Right lobe of liver (tissue), 6 donors: ENCODE measurements at regions not wholly inside any gene's neighbourhood (a gene's known extent, or its start where the extent isn't known, plus 50 kb on each side); places are given as distances from the start of the nearest gene placed in this dataset.
"Not testable (repeated sequence)": the region's sequence is repeated elsewhere in the genome, so short reads cannot be mapped to it uniquely, and the experiment has no call there.

Source experiments
- ATAC-seq, 4 donors: fragments of 200-7000 bp; cut with Tn5 transposase; one replicate each; pipeline ENCODE4 v1.9.1; 2020; ENCODE audit warnings: mild to moderate bottlenecking in 4 of 4, moderate library complexity in 4 of 4
- DNase-seq, 3 donors: peaks; one replicate each; pipeline ENCODE4 v3.0.0-alpha.2; 2020
- H3K27ac ChIP-seq, 3 donors: fragments of 200-600 bp; one replicate each; pipeline ENCODE4 v1.8.0; 2022
- H3K27me3 ChIP-seq, 2 donors: fragments of 200-600 bp; one replicate each; pipeline ENCODE4 v1.8.0; 2022
- H3K36me3 ChIP-seq, 4 donors: fragments of 200-600 bp; sonication (generic) in 1 of 4; one replicate each; pipeline versions ENCODE4 v1.5.1 to v1.8.0; 2017 to 2022; ENCODE audit warnings: control low read depth in 1 of 4
- H3K4me1 ChIP-seq, 4 donors: fragments of 200-600 bp; sonication (generic) in 1 of 4; one replicate each; pipeline versions ENCODE4 v1.5.1 to v1.8.0; 2017 to 2022; ENCODE audit warnings: control low read depth in 1 of 4
- H3K4me3 ChIP-seq, 3 donors: fragments of 200-600 bp; one replicate each; pipeline ENCODE4 v1.8.0; 2022
- H3K9me3 ChIP-seq, 4 donors: fragments of 200-600 bp; sonication (generic) in 1 of 4; one replicate each; pipeline versions ENCODE4 v1.5.1 to v1.8.0; 2017 to 2022; ENCODE audit warnings: control low read depth in 1 of 4
- POLR2A ChIP-seq: fragments of 450-650 bp; IDR thresholded peaks from one replicate; pipeline ENCODE4 v1.6.1; 2017; ENCODE audit warnings: antibody characterized with exemption, mild to moderate bottlenecking
- WGBS: methylation state at CpG from one replicate; pipeline ENCODE4 v1.1.6; 2018; ENCODE audit warnings: low coverage, low lambda C conversion rate; ENCODE audit not compliant: insufficient coverage; ENCODE audit errors: missing lambda C conversion rate; 5-methylcytosine and 5-hydroxymethylcytosine counted together
- intact Hi-C, 2 donors: fragments of 100-400 bp; cut with DNase I; formaldehyde crosslinking; loops; one replicate each; pipeline versions ENCODE4 v1.11.2 to v1.14.1; 2022
- TF ChIP-seq, protein P1 (sequence below), 4 donors: fragments of 200-600 bp in 3 of 4; fragments of 450-650 bp in 1 of 4; IDR thresholded peaks; one replicate each; pipeline versions ENCODE4 v1.5.1 to v1.8.0; 2016 to 2022; ENCODE audit warnings: antibody characterized with exemption in 4 of 4, mild to moderate bottlenecking in 2 of 4
- donor health status: DM: no; HTN: yes; CAD: no.
- donor health status: DM: no; HTN: no; CAD: no.
- donor health status: DM: no; HTN: no; CAD: no.
- donor health status: DM: no; HTN: yes; CAD: no.
- donor health status: DM: no; HTN: yes; CAD: no.

DNA sequence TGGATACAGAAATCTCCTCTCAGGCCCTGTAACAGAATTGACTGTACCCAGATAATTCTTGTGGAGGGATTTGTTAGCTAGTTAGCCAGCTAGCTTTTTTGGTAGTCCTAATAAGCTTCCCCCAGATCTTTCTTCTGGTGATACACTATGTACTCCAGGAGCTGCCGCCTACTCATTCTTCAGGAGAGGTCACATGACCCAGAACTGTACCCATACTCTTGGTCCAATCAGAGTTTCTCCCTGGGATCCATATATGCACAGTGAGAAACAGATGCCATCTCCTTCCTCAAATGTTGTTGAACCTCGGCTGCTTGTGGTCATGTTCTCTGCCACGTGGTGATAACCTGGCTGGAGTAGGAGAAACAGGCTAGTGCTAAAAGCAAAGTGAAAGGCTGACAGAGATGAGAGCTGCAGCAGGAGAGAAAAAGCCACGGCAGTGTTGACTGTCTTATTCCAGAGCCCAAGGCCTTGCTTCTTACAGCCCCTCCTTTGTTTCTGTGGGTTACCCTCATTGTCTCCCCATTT is 123.0 kb upstream of the RFX3 start:
- no peak overlapping the region for H3K4me3 ChIP-seq
- no peak for DNase-seq
- intact Hi-C loops: no loop called here
- no peaks in the 10 kb centered on the region for H3K4me1 ChIP-seq
- no peak for TF ChIP-seq POLR2A
- TF ChIP-seq, protein P1, sequence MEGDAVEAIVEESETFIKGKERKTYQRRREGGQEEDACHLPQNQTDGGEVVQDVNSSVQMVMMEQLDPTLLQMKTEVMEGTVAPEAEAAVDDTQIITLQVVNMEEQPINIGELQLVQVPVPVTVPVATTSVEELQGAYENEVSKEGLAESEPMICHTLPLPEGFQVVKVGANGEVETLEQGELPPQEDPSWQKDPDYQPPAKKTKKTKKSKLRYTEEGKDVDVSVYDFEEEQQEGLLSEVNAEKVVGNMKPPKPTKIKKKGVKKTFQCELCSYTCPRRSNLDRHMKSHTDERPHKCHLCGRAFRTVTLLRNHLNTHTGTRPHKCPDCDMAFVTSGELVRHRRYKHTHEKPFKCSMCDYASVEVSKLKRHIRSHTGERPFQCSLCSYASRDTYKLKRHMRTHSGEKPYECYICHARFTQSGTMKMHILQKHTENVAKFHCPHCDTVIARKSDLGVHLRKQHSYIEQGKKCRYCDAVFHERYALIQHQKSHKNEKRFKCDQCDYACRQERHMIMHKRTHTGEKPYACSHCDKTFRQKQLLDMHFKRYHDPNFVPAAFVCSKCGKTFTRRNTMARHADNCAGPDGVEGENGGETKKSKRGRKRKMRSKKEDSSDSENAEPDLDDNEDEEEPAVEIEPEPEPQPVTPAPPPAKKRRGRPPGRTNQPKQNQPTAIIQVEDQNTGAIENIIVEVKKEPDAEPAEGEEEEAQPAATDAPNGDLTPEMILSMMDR (IDR thresholded peaks at IDR 0.05): no peak
- H3K27ac ChIP-seq: no peak overlapping the region
- H3K36me3 ChIP-seq: no peaks in the 10 kb centered on the region
- 80% methylated on average over 4 of the region's 4 CpGs for WGBS
- ATAC-seq: no peak
- H3K27me3 ChIP-seq: no peaks in the 10 kb centered on the region
- H3K9me3 ChIP-seq: no peaks in the 10 kb centered on the region

DNA sequence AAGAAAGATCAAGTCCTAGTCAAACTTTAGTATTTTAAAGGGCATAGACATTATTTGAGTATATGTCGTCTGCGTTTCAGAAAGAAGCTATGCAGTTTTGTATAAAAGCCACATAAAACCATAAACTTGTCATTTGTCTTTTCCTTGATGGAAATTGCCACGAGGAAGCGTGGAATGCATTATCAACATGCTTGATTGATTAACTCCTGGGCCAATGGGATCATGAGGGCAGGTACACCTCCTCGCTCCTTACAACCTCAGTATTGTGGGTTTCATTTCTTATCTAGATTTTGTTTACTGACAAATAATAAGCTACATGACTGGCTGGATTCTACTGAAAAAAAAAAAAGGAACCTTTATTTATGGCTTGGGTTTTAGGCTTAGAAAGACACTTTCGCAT is 122.5 kb upstream of the RFX3 start:
- Histone ChIP-seq H3K4me1 (no peaks in the 10 kb centered on the region), H3K27ac (no peak overlapping the region), H3K9me3 (no peaks in the 10 kb centered on the region), H3K4me3 (no peak overlapping the region), H3K36me3 (no peaks in the 10 kb centered on the region), H3K27me3 (no peaks in the 10 kb centered on the region)
- ATAC-seq (no peak), DNase-seq (no peak)
- intact Hi-C loops: no loop called here
- 85% methylated on average over 6 of the region's 6 CpGs for WGBS
- TF ChIP-seq, protein P1 (IDR thresholded peaks at IDR 0.05): no peak
- no peak for TF ChIP-seq POLR2A

DNA sequence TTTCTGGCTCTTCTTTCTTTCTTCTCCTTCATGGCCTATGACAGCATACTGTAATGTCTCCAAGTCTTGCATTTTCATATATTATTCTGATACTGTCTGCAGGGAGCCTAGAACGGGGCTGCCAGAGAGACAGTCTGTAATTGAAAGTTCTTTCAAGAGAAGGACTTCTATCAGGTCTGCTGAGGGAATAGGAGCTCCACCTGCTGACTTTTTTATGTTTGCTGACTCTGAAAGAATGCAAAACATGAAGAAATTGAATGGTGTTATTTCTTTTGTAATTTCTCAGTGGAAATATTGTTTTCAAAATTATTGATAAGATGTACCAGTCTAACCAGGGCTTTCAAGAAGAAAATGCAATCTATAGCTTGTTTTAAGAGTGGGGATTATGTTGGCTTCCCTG is 121.9 kb upstream of the RFX3 start:
- TF ChIP-seq, protein P1 (IDR thresholded peaks at IDR 0.05): no peak
- TF ChIP-seq POLR2A: no peak
- ATAC-seq (no peak), DNase-seq (no peak)
- no peaks in the 10 kb centered on the region for H3K4me1 ChIP-seq
- intact Hi-C loops: no loop called here
- no peak overlapping the region for H3K27ac ChIP-seq
- H3K9me3 ChIP-seq: no peaks in the 10 kb centered on the region
- no peak overlapping the region for H3K4me3 ChIP-seq
- H3K36me3 ChIP-seq: no peaks in the 10 kb centered on the region
- 67% methylated on average over 1 of the region's 1 CpG for WGBS
- H3K27me3 ChIP-seq: no peaks in the 10 kb centered on the region

DNA sequence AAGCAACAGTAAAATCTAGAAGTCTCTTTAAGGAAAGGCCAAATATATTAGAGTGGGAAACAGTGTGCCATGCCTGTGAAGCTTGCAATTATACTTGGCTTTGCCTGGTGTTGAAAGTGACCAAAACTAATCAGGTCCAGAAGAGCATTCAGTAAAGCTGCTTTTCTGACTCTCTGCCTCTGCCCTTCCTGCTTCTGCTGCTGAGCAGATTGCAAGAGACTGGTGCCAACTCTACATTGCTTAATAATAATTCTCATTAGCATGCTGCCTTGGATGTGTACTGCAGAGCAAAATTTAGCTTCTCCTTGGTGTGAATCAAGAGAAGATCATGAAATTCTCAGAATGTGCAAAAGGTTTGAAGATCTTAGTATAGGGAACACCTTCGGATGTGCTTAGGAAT is 120.4 kb upstream of the RFX3 start:
- Histone ChIP-seq H3K36me3 (no peaks in the 10 kb centered on the region), H3K27me3 (no peaks in the 10 kb centered on the region), H3K4me3 (no peak overlapping the region), H3K9me3 (no peaks in the 10 kb centered on the region), H3K27ac (no peak overlapping the region), H3K4me1 (no peaks in the 10 kb centered on the region)
- ATAC-seq (no peak), DNase-seq (no peak)
- TF ChIP-seq, protein P1 (IDR thresholded peaks at IDR 0.05): no peak
- no peak for TF ChIP-seq POLR2A
- no CpG with 5 or more reads among the region's 1 CpG for WGBS
- intact Hi-C loops: no loop called here

DNA sequence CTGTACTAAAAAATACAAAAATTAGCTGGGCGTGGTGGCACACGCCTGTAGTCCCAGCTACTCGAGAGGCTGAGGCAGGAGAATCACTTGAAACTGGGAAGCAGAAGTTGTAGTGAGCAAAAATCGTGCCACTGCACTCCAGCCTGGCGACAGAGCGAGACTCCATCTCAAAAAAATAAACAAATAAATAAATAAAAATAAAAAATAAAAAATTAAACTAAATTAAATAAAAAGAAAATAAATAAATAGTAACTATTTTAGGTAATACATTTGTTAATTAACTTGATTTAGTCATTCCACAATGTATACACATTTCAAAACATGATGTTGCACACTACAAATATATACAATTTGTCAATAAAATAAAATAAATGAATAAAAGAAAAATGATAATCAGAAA is 116.3 kb upstream of the RFX3 start:
- not testable (repeated sequence) for H3K4me1 ChIP-seq

More for the DNA sequence above, 116.3 kb upstream of the RFX3 start:
- H3K27me3 ChIP-seq, H3K4me3 ChIP-seq, intact Hi-C loops, DNase-seq, H3K27ac ChIP-seq, H3K36me3 ChIP-seq, H3K9me3 ChIP-seq, ATAC-seq: not testable (repeated sequence)
- 96% methylated on average over 6 of the region's 6 CpGs for WGBS
